COLO829 (cell line): ENCODE measurements at regions not wholly inside any gene's neighbourhood (a gene's known extent, or its start where the extent isn't known, plus 50 kb on each side); places are given as distances from the start of the nearest gene placed in this dataset.
"Not testable (repeated sequence)": the region's sequence is repeated elsewhere in the genome, so short reads cannot be mapped to it uniquely, and the experiment has no call there.

Experiments
- DNase-seq: peaks from one replicate; pipeline ENCODE4 v3.0.0; 2012; ENCODE audit warnings: low spot score

DNA sequence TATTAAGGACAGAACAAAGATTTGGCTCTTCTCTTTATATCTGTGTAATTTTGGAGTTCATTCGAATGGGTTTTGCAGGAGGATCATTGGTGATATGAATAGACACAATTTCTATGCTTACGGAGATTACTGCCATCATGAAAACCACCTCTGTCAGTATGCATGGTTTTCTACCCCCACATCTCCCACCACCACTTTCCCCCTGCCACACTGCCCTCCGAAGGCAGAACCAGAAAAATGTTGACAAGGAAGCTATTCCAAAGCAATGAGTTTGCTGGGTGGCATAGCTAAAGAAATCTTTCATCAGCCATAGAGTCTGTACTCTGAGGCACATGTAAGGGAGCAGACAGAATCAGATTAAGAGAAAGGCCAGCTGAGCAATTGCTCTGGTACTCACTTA is 567.3 kb upstream of the ACTRT1 start:
- no peak for DNase-seq

GRCh38 chrX:128616933-128617332 is 564.7 kb upstream of the ACTRT1 start:
- DNase-seq: no peak

DNA sequence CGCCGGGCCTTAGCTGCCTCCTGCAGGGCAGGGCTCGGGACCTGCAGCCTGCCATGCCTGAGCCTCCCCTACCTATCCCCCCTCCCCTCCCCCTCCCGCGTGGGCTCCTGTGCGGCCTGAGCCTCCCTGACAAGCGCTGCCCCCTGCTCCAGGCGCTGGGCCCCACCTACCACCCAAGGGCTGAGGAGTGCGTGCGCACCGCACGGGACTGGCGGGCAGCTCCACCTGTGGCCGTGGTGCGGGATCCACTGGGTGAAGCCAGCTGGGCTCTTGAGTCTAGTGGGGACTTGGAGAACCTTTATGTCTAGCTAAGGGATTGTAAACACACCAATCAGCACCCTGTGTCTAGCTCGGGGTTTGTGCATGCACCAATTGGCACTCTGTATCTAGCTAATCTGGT is 554.6 kb upstream of the ACTRT1 start:
- DNase-seq: not testable (repeated sequence)

DNA sequence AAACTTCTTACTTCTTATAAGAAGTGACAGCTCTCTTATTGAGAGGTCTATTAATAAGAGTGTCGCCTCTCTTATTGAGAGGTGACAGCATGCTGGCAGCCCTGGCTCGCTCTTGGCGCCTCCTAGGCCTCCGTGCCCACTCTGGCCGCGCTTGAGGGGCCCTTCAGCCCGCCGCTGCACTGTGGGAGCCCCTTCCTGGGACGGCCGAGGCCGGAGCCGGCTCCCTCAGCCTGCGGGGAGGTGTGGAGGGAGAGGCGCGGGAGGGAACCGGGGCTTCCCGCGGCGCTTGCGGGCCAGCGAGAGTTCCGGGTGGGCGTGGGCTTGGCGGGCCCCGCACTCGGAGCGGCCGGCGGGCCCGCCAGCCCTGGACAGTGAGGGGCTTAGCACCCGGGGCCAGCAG is 554.2 kb upstream of the ACTRT1 start:
- not testable (repeated sequence) for DNase-seq

DNA sequence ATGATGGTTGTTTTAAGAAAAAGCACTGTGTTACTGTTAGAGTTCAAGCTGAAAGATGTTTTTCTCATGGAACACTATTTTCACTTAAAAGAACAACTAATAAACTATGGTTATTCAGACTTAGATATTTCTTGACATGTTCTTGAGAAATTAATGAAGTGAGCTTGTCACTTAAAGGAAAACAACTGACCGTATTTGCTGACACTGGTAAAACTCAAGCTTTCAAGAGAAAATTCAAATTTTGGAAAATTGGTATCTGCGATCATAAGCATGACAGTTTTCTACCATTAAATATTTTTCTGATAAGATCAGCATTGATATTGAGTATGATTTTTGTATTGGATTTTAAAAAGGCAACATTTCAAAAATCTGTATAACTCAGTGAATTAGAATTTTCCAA is 549.5 kb upstream of the ACTRT1 start:
- no peak for DNase-seq

GRCh38 chrX:128599632-128600031 is 547.4 kb upstream of the ACTRT1 start:
- no peak for DNase-seq

DNA sequence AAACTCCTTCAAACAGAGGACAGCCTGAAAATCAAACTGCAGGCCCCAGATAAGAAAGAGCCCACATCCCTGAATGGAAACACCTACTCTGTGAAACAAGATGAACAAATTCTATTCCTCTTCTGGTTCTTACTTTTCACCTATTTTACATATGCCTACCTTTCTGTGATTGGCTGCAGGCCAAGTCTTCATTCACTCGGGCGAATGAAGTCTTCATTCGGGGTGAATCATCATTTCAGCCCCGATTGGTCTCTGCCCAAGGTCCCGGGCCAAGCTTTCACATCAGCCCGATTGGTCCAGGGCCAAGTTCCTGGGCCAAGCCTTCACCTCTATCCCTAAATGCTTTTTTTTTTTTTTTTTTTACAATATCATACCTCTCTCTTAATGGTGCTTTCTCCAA is 529.8 kb upstream of the ACTRT1 start:
- DNase-seq: no peak

GRCh38 chrX:128581615-128582014 is 529.4 kb upstream of the ACTRT1 start:
- DNase-seq: no peak

DNA sequence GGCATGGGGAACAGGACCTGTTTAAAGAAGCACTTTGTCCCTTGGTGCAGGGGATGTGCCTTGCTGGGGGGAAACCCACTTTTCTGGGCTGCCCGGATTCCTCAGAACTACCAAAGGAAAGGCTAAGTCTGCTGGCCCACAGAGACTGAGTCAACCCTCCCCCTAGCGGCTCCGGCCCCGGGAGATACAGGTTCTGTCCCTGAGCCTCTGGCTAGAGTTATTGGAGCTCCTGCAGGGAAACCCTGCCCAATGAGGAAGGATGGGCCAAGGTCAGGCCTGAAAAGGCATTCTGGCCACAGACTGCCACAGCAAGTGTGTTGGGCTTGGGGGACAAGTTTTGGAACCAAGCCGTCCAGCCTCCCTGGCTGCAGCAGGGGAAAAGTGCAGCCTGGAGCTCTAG is 490.9 kb upstream of the ACTRT1 start:
- no peak for DNase-seq

DNA sequence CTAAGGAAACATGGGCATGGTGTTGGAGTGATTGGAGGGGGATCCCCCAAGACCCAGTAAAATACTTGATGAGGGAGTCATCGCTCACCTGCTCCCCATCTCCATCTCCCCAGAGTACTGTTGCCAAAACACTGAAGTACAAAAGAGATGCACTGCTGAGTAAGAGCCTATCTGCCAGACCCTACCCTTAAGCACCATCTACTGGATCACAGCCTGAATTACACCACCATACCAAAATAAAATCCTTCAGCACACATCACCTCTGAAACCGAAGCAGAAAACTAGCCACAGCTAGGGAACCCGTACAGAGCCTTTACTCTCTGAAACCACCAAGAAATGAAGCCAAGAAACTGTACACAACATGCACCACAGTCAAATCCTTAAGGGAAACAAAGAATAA is 466.3 kb upstream of the ACTRT1 start:
- DNase-seq: no peak

GRCh38 chrX:128517691-128518090 is 465.5 kb upstream of the ACTRT1 start:
- DNase-seq: no peak

DNA sequence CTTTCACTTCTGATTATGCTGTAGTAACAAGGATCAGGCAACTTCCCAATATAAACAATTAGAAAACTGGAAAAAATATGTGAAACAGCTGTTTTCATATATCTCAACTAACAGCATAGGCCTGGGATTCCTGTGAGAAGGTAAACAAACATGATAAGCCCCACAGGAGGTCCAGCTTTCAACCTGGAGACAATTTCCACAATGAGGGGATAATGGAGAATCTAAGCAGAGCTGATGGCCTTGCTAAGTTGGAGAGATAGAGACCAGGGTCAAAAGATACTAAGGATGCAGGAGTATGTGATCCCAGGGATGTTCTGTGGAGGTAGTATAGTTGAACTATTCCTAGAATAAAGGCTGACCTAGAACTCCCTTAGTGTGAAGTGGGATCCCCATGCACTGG is 452.3 kb upstream of the ACTRT1 start:
- DNase-seq: no peak

GRCh38 chrX:128464116-128464515 is 411.9 kb upstream of the ACTRT1 start:
- no peak for DNase-seq

GRCh38 chrX:128460835-128461234 is 408.6 kb upstream of the ACTRT1 start:
- DNase-seq: no peak

DNA sequence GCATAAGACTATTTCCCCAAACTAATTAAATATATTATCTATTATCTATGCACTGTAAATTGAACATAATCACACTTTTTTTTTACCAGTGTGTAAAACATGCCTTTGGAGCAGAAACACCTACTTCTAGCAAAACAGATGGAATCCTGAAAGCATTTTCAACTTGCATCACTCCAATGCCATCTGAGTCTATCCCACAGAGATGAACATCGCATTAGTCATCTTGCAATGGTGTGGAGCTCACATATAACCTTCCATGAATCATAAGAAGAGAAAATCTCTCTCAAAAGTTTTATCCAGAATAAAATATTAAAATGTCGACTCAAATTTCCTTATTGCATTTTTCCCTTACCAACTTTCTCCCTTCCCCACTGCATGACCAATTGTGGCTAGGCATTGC is 406.7 kb upstream of the ACTRT1 start:
- DNase-seq: no peak

- no peak for DNase-seq
Measured at GRCh38 chrX:128457674-128458073, 405.5 kb upstream of the ACTRT1 start.

- DNase-seq: no peak
Measured at GRCh38 chrX:128439159-128439558, 387.0 kb upstream of the ACTRT1 start.

GRCh38 chrX:128438082-128438481 is 385.9 kb upstream of the ACTRT1 start:
- DNase-seq: no peak

DNA sequence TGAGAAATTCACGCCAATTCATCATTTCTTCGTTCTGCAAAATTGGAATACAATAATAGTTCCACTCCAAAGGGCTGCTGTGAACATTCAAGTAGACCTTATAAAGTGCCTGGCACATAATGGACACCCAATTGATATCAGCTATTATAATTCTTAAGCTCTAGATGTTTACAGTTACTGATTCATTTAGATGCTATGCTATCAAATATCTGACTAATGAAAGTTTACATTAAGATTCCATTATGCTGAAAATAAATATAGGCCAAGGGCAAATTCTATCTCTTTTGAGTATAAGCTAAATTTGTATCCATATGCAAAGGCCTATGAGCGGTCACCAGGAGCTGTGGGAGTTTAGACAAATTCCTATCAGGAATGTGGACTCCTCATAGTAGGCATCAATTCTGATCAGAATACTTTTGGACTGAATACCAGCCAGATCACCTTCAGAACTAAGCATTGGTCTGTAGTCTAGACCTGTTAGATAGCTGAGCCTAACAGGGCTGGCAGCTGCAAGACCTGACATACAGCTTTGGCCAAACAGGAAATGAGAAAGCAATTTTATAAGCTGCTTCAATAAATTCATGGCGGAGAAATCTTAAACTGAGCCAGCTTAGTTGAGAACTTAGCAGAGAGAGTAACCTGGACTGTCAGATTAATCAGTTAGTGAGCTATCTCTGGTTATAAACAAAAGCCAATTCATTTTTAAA is 384.3 kb upstream of the ACTRT1 start:
- DNase-seq: no peak

GRCh38 chrX:128425546-128425945 is 373.3 kb upstream of the ACTRT1 start:
- DNase-seq: no peak

DNA sequence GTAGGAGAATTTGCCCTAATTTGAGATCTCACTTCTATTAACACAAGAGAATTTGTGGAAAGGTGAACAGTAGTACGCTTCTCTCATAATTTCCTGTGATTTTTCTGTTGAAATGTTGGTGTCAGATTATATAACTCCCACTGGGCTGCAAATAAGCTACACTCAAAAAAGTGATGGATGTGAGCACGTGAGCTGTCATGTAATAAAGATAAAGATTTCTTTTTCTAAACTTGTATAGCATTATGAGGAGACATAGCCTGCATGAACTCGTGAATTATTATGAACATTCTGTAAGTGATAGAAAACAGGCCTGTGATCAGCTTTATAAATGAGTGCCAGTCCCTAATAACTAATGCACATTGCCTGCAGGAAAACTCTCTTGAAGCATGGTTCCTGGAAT is 356.6 kb upstream of the ACTRT1 start:
- no peak for DNase-seq

GRCh38 chrX:128396601-128397000 is 344.4 kb upstream of the ACTRT1 start:
- no peak for DNase-seq

DNA sequence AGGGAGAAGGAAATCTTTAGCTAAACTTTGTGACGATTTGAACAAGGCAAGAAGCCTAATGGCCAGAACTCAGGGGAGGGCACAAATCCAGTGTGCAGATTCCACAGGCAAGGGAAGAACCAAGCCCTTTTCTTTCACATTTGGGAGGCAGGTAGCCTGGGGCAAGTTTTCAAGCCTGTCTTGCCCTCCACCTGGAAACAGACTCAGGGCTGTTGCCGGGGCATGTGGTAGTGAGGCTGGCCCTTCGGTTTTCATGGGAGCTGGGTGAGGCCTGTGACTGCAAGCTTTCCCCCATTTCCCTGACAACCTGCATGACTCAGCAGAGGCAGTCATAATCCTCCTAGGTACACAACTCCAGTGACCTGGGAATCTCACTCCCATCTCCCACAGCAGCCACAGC is 331.6 kb upstream of the ACTRT1 start:
- not testable (repeated sequence) for DNase-seq

- no peak for DNase-seq
Measured at GRCh38 chrX:128365492-128365891, 313.3 kb upstream of the ACTRT1 start.

DNA sequence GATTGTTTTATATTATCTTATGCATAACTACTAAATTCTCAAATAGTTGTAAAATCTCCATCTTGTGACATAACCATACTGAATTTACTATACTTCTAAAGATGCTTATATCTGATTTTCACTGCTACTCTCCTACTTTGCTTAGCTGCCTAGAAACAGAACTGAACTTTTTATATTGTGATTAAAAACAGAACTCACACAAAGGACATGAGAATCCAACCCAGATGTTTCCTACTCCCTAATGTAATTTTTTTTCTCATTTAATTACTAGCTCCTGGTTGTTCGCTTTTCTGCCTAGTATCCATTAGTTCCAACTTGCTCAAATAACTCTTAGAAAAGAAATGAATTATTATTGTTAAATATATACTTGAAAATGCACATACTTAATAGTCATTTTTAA is 283.5 kb upstream of the ACTRT1 start:
- no peak for DNase-seq
